HL-60 (cell line): ENCODE measurements at regions not wholly inside any gene's neighbourhood (a gene's known extent, or its start where the extent isn't known, plus 50 kb on each side); places are given as distances from the start of the nearest gene placed in this dataset.
A peak's percentile ranks its signal among the peaks of the same experiment; 100 is the strongest.

ENCODE experiments used
- DNase-seq, 2 experiments: peaks; one replicate each; pipeline ENCODE4 v3.0.0-alpha.2; 2010 to 2020; ENCODE audit warnings: low read depth in 1 of 2, low spot score in 1 of 2
- H3K27ac ChIP-seq: fragments of 250-450 bp; sonication (Bioruptor Pico); replicated peaks from 2 replicates; pipeline ENCODE4 v1.5.1; 2020; ENCODE audit warnings: mild to moderate bottlenecking, moderate library complexity
- H3K27me3 ChIP-seq: fragments of 250-450 bp; sonication (Bioruptor Pico); 2 replicates; pipeline ENCODE4 v1.5.1; 2021; ENCODE audit warnings: mild to moderate bottlenecking, moderate library complexity; ENCODE audit not compliant: insufficient read depth, poor library complexity, severe bottlenecking
- H3K4me3 ChIP-seq: replicated peaks from 2 replicates; pipeline ENCODE4 v1.5.1; 2011; ENCODE audit warnings: mild to moderate bottlenecking, control low read depth, low read length; ENCODE audit not compliant: insufficient read depth
- CTCF ChIP-seq: IDR thresholded peaks from one replicate; pipeline ENCODE4 v1.5.1; 2011; ENCODE audit warnings: low read length, control low read depth, inconsistent platforms; ENCODE audit not compliant: insufficient read depth
- GABPA ChIP-seq: IDR thresholded peaks from 2 replicates; pipeline ENCODE4 v1.6.1; 2012; ENCODE audit warnings: low read depth
- POLR2AphosphoS5 ChIP-seq: IDR thresholded peaks from 2 replicates; pipeline ENCODE4 v1.6.1; 2012; ENCODE audit warnings: low read depth
- REST ChIP-seq: IDR thresholded peaks from 2 replicates; pipeline ENCODE4 v1.6.1; 2012; ENCODE audit warnings: low read depth; ENCODE audit not compliant: insufficient replicate concordance
- SPI1 ChIP-seq: IDR thresholded peaks from 2 replicates; pipeline ENCODE4 v1.6.1; 2012; ENCODE audit warnings: low read depth, mild to moderate bottlenecking, borderline replicate concordance

- DNase-seq, result no peak
- H3K4me3 ChIP-seq, result no peak overlapping the region
- peaks cover 48% of the 10 kb centered on the region for H3K27me3 ChIP-seq
- H3K27ac ChIP-seq, result no peak overlapping the region
- TF ChIP-seq POLR2AphosphoS5 (no peak), REST (no peak), CTCF (no peak), GABPA (no peak), SPI1 (no peak)
Observed at GRCh38 chr13:107865643-107866031, 349.7 kb downstream of the LIG4 start.

GRCh38 chr13:107865318-107865575 lies 350.1 kb downstream of the LIG4 start:
- no peak for DNase-seq
- no peak for TF ChIP-seq REST
- Histone ChIP-seq H3K27ac (no peak overlapping the region), H3K4me3 (no peak overlapping the region), H3K27me3 (peaks cover 45% of the 10 kb centered on the region)

GRCh38 chr13:107864543-107865317 lies 350.6 kb downstream of the LIG4 start:
- Histone ChIP-seq H3K27me3 (peaks cover 43% of the 10 kb centered on the region), H3K27ac (no peak overlapping the region), H3K4me3 (no peak overlapping the region)
- DNase-seq, result no peak
- TF ChIP-seq REST (peak; percentile 95), GABPA (no peak), POLR2AphosphoS5 (no peak)

- no peak for DNase-seq
- no peak for TF ChIP-seq POLR2AphosphoS5
- no peak for TF ChIP-seq SPI1
Observed at GRCh38 chr13:107860284-107860683, 355.1 kb downstream of the LIG4 start.

GRCh38 chr13:107854880-107855279 lies 360.5 kb downstream of the LIG4 start:
- no peak overlapping the region for H3K4me3 ChIP-seq
- DNase-seq, result no peak
- no peak for TF ChIP-seq GABPA
- no peak for TF ChIP-seq POLR2AphosphoS5
- no peak for TF ChIP-seq REST
- no peak for TF ChIP-seq CTCF
- TF ChIP-seq SPI1, result no peak
- H3K27ac ChIP-seq, result no peak overlapping the region
- no peaks in the 10 kb centered on the region for H3K27me3 ChIP-seq

More at GRCh38 chr13:107860284-107860683, 355.1 kb downstream of the LIG4 start:
- Histone ChIP-seq H3K27ac (no peak overlapping the region), H3K4me3 (no peak overlapping the region), H3K27me3 (peaks cover 7% of the 10 kb centered on the region)
